Right lobe of liver (tissue), 6 donors: ENCODE measurements at regions not wholly inside any gene's neighbourhood (a gene's known extent, or its start where the extent isn't known, plus 50 kb on each side); places are given as distances from the start of the nearest gene placed in this dataset.
"Not testable (repeated sequence)": the region's sequence is repeated elsewhere in the genome, so short reads cannot be mapped to it uniquely, and the experiment has no call there.

Experiments used
- ATAC-seq, 4 donors: fragments of 200-7000 bp; cut with Tn5 transposase; one replicate each; pipeline ENCODE4 v1.9.1; 2020; ENCODE audit warnings: mild to moderate bottlenecking in 4 of 4, moderate library complexity in 4 of 4
- DNase-seq, 3 donors: peaks; one replicate each; pipeline ENCODE4 v3.0.0-alpha.2; 2020
- H3K27ac ChIP-seq, 3 donors: fragments of 200-600 bp; one replicate each; pipeline ENCODE4 v1.8.0; 2022
- H3K27me3 ChIP-seq, 2 donors: fragments of 200-600 bp; one replicate each; pipeline ENCODE4 v1.8.0; 2022
- H3K36me3 ChIP-seq, 4 donors: fragments of 200-600 bp; sonication (generic) in 1 of 4; one replicate each; pipeline versions ENCODE4 v1.5.1 to v1.8.0; 2017 to 2022; ENCODE audit warnings: control low read depth in 1 of 4
- H3K4me1 ChIP-seq, 4 donors: fragments of 200-600 bp; sonication (generic) in 1 of 4; one replicate each; pipeline versions ENCODE4 v1.5.1 to v1.8.0; 2017 to 2022; ENCODE audit warnings: control low read depth in 1 of 4
- H3K4me3 ChIP-seq, 3 donors: fragments of 200-600 bp; one replicate each; pipeline ENCODE4 v1.8.0; 2022
- H3K9me3 ChIP-seq, 4 donors: fragments of 200-600 bp; sonication (generic) in 1 of 4; one replicate each; pipeline versions ENCODE4 v1.5.1 to v1.8.0; 2017 to 2022; ENCODE audit warnings: control low read depth in 1 of 4
- POLR2A ChIP-seq: fragments of 450-650 bp; IDR thresholded peaks from one replicate; pipeline ENCODE4 v1.6.1; 2017; ENCODE audit warnings: antibody characterized with exemption, mild to moderate bottlenecking
- WGBS: methylation state at CpG from one replicate; pipeline ENCODE4 v1.1.6; 2018; ENCODE audit warnings: low coverage, low lambda C conversion rate; ENCODE audit not compliant: insufficient coverage; ENCODE audit errors: missing lambda C conversion rate; 5-methylcytosine and 5-hydroxymethylcytosine counted together
- intact Hi-C, 2 donors: fragments of 100-400 bp; cut with DNase I; formaldehyde crosslinking; loops; one replicate each; pipeline versions ENCODE4 v1.11.2 to v1.14.1; 2022
- TF ChIP-seq, protein P1 (sequence below), 4 donors: fragments of 200-600 bp in 3 of 4; fragments of 450-650 bp in 1 of 4; IDR thresholded peaks; one replicate each; pipeline versions ENCODE4 v1.5.1 to v1.8.0; 2016 to 2022; ENCODE audit warnings: antibody characterized with exemption in 4 of 4, mild to moderate bottlenecking in 2 of 4
- donor health status: DM: no; HTN: yes; CAD: no.
- donor health status: DM: no; HTN: no; CAD: no.
- donor health status: DM: no; HTN: no; CAD: no.
- donor health status: DM: no; HTN: yes; CAD: no.
- donor health status: DM: no; HTN: yes; CAD: no.

- intact Hi-C loops, result loop anchor here in 1 of 2 donors (10.0 kb wide), 1 partner anchor 359 kb away; no protein-coding TSS in a partner anchor
- no peak for DNase-seq
These were observed 69.5 kb upstream of the ZNF92 start for GRCh38 chr7:65304175-65304574.

DNA sequence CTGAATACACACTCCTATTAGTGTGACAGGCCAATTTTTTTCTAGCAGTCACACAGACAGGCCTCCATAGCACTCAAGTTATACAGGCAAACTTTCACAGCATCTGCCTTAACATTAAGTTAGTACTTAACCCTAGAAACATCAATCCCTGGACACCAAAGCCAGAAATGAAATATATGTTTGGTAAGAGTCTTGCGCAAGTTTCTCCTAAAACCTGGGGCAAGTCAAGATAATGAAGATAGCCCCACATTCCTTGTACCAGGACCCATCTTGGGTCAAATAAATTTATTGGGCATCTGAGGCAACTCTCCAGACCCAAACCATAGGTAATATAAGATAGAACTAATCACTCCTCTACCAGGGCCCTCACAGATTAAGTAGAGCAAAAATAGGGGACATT lies 70.8 kb upstream of the ZNF92 start:
- H3K27ac ChIP-seq, result no peak overlapping the region
- H3K36me3 ChIP-seq, result no peaks in the 10 kb centered on the region
- H3K4me3 ChIP-seq, result no peak overlapping the region
- no peak for TF ChIP-seq POLR2A
- TF ChIP-seq, protein P1, sequence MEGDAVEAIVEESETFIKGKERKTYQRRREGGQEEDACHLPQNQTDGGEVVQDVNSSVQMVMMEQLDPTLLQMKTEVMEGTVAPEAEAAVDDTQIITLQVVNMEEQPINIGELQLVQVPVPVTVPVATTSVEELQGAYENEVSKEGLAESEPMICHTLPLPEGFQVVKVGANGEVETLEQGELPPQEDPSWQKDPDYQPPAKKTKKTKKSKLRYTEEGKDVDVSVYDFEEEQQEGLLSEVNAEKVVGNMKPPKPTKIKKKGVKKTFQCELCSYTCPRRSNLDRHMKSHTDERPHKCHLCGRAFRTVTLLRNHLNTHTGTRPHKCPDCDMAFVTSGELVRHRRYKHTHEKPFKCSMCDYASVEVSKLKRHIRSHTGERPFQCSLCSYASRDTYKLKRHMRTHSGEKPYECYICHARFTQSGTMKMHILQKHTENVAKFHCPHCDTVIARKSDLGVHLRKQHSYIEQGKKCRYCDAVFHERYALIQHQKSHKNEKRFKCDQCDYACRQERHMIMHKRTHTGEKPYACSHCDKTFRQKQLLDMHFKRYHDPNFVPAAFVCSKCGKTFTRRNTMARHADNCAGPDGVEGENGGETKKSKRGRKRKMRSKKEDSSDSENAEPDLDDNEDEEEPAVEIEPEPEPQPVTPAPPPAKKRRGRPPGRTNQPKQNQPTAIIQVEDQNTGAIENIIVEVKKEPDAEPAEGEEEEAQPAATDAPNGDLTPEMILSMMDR (IDR thresholded peaks at IDR 0.05), result no peak
- 100% methylated on average over 1 of the region's 1 CpG for whole genome bisulfite sequencing
- peaks cover 0 to 3% (median under 1%) of the 10 kb centered on the region in 4 donors for H3K4me1 ChIP-seq
- DNase-seq, result no peak
- no peaks in the 10 kb centered on the region for H3K9me3 ChIP-seq
- no peak for ATAC-seq
- intact Hi-C loops, result loop anchor here in 1 of 2 donors (10.0 kb wide), 1 partner anchor 358 kb away; no protein-coding TSS in a partner anchor
- H3K27me3 ChIP-seq, result no peaks in the 10 kb centered on the region

More at GRCh38 chr7:65304175-65304574, 69.5 kb upstream of the ZNF92 start:
- no peak for ATAC-seq
- TF ChIP-seq, protein P1 (IDR thresholded peaks at IDR 0.05), result no peak
- no peak for TF ChIP-seq POLR2A
- no peak overlapping the region for H3K27ac ChIP-seq
- no peak overlapping the region for H3K4me3 ChIP-seq
- H3K36me3 ChIP-seq, result no peaks in the 10 kb centered on the region
- 63% methylated on average over 1 of the region's 1 CpG for WGBS
- no peaks in the 10 kb centered on the region for H3K27me3 ChIP-seq
- H3K4me1 ChIP-seq, result peaks cover 0 to 13% (median 3%) of the 10 kb centered on the region in 4 donors
- H3K9me3 ChIP-seq, result no peaks in the 10 kb centered on the region

- TF ChIP-seq POLR2A, result no peak
- TF ChIP-seq, protein P1 (IDR thresholded peaks at IDR 0.05), result no peak
- no peak overlapping the region for H3K27ac ChIP-seq
- DNase-seq (no peak), ATAC-seq (no peak)
- 37% methylated on average over 2 of the region's 2 CpGs for WGBS
- H3K4me1 ChIP-seq, result no peaks in the 10 kb centered on the region
- intact Hi-C loops, result loop anchor here in 1 of 2 donors (10.0 kb wide), 1 partner anchor 356 kb away; no protein-coding TSS in a partner anchor
- no peaks in the 10 kb centered on the region for H3K9me3 ChIP-seq
- no peaks in the 10 kb centered on the region for H3K27me3 ChIP-seq
- H3K4me3 ChIP-seq, result no peak overlapping the region
- H3K36me3 ChIP-seq, result no peaks in the 10 kb centered on the region
These were observed 72.6 kb upstream of the ZNF92 start for GRCh38 chr7:65301007-65301406.

- 74% methylated on average over 2 of the region's 2 CpGs for WGBS
- no peak overlapping the region for H3K4me3 ChIP-seq
- intact Hi-C loops, result no loop called here
These were observed 78.2 kb upstream of the ZNF92 start for GRCh38 chr7:65295409-65295808.

DNA sequence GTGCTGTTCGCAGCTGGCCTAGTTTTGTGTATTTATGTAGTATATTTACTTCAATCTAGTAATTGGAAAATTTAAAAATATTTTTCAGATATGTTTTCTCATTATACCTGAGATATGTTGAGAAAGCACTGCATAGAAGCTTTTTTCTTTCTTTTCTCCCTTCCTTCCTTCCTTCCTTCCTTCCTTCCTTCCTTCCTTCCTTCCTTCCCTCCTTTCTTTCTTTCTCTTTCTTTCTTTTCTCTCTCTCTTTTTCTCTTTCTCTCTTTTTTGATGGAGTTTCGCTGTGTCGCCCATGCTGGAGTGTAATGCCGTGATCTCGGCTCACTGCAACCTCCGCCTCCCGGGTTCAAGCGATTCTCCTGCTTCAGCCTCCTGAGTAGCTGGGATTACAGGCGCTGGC lies 83.3 kb upstream of the ZNF92 start:
- H3K4me1 ChIP-seq, H3K9me3 ChIP-seq, H3K27ac ChIP-seq, H3K36me3 ChIP-seq, ATAC-seq, H3K27me3 ChIP-seq, H3K4me3 ChIP-seq, DNase-seq, intact Hi-C loops: not testable (repeated sequence)
- 90% methylated on average over 2 of the region's 9 CpGs for WGBS

More at GRCh38 chr7:65295409-65295808, 78.2 kb upstream of the ZNF92 start:
- DNase-seq, result no peak
- Histone ChIP-seq H3K4me1 (no peaks in the 10 kb centered on the region), H3K9me3 (no peaks in the 10 kb centered on the region), H3K36me3 (no peaks in the 10 kb centered on the region), H3K27ac (no peak overlapping the region), H3K27me3 (no peaks in the 10 kb centered on the region)
- TF ChIP-seq, protein P1 (IDR thresholded peaks at IDR 0.05), result no peak
- no peak for TF ChIP-seq POLR2A
- ATAC-seq, result no peak
